HG02610 (cell line): ENCODE measurements at regions not wholly inside any gene's neighbourhood (a gene's known extent, or its start where the extent isn't known, plus 50 kb on each side); places are given as distances from the start of the nearest gene placed in this dataset.

Experiments
- ATAC-seq: cut with Tn5 transposase; IDR thresholded peaks from one replicate; pipeline ENCODE4 v1.9.1; 2021; ENCODE audit warnings: mild to moderate bottlenecking, moderate library complexity; ENCODE audit not compliant: unreplicated experiment

DNA sequence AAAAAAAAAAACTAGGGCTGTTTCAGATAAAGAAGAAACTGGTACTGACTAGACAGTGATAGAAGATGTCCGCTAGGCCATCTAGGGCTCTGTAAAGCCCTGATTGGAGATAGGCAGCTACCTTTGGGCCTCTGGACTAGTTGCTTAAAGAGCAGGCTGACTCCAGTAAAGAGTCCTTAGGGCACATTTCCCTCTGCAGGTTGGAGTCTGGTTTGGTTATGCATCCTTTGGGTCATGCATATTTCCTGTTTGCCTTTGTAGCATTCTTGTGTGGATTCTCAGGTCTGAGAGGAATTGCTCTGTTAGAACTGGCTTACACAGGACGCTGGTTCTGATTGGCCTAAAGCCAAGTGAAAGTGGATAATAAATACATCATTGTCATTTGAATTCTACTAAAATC, 165.5 kb upstream of the LRRN1 start:
- no peak for ATAC-seq

DNA sequence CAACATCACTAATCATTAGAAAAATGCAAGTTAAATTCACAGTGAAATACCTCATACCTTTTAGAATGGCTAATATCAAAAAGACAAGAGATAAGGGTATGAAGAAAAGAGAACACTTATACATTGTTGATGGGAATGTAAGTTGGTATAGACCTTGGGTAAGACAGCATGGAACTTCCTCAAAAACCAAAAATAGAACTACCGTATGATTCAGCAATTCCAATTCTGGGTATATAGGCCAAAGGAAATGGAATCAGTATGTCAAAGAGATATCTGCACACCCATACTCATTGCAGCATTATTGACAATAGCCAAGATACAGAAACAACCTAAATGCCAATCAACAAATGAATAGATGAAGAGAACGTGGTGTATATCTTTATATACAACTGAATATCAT, 166.8 kb upstream of the LRRN1 start:
- no peak for ATAC-seq

DNA sequence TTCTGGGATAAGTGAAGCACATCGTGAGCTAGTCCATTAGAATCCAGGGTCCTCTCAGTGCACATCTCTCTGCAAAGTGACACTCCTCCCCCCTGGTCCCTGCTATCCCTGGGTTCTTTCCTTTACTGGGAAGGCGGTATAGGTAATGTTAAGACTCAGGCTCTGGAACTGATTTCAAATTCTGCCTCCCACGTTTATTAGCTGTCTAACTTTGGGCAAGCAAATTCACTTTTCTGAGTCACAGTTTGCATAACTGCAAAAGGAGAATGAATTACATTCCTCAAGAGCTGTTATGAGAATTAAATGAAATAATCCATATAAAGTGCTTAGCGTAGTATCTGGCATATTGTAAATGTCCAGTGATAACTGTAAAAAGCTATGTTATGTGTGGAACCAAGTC, 168.1 kb upstream of the LRRN1 start:
- no peak for ATAC-seq

DNA sequence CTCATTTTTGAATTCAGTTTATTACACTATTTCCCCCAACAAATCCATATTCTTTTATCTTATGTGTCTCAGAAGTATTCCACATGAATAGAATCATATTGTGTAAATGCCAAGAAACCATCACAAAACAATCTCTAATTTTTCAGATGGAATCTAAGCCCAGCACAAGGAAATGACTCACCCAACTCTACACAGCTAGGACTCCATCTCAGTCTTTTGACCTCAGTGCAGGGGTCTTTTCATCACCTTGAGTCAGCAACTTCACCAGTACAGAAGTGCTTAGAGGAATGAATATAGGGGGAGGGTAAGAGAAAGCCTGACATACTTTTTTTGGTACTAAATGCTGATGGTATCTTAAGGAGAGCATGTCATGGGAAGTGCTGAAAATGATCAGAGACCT, 169.3 kb upstream of the LRRN1 start:
- no peak for ATAC-seq

DNA sequence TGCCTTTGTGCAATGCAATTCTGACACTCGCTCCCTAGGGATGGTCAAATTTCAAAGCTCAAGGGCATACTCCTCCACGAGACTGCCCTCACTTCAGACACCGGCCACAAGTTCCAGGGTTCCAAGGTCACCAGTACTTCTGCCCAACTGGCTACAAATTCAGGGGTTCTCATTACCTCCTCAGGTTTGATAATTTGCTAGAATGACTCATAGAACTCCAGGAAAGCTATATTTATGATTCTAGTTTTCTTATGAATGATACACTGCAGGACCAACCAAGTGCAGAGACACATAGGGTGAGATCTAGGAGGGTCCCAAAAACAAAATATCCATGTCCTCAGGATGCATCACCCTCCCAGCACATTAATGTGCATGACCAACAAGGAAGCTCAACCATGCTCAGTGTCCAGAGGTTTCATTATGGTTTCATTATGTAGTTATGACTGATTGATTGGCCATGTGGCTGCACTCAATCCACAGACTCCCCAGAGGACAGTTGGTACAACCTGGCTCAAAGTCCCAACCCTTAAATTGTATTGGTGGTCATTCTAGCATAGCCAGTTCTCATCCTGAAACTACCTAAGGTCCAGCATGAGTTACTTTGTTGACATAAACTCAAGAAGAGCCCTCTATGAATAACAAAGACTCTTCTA, 170.4 kb upstream of the LRRN1 start:
- ATAC-seq: peak; percentile 67

DNA sequence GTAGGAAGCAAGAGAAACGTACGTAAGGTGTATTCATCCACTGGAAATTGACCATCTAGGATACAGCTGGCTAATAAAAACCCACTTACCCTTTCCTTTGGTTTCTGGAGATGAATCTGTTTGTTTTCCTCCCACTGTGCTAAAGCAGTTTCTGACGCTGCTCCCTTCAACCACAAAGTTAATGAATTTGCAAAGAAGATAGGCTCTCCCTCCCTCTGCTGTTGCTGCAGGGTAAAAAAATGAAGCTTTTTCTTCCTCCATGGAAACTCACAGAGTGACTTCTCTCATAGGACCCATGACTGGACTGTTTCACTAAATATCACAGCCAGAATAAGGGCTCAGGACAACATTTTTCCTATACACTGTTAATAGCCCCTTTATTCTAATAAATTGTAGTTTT, 172.1 kb upstream of the LRRN1 start:
- ATAC-seq: no peak

DNA sequence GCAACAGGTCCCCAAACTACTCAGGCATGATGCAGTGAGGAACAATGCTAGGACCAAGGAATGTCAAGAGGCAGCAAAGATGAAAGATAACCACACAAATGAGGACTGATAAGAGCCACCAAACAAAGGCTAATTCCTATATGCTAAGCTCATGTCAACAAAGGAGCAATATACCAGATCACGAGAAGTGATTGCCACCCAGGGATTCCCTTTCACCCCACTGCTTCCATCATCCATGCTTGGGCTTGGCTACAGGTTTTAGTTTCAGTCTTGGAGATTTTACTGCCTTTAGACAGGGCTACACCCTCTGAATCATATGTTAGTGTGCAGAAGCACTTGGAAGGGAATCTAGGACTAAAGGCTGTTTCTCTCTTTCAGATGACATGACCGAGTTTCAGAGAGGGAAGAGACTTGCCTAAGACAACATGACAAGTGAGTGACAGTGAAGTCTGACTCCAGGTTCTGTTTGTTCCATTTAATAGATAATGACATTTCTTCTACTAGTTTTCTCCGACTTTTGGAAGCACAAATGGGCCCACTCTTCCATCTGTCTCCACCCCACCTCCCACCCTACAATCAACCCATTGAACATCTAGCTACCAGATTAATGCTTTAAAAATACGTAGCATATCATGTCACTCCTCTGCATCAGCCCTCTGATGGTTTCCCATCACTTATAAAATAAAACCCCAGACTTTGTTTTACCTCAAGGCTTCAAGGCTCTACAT, 173.5 kb upstream of the LRRN1 start:
- no peak for ATAC-seq

DNA sequence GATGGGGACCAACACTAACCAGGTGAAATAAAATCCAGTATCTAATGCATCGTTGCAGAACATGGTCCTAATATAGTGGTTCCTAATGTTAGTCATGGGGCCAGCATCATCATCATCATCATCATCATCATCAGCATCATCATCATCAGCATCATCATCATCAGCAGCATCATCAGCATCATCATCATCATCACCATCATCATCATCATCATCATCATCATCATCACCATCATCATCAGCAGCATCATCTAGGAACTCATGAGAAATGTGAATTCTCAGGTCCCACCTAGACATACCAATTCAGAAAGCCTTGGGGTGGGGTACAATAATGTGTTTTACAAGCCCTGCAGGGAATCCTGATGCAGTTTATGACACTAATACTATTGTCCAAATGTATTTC, 179.4 kb upstream of the LRRN1 start:
- ATAC-seq: no peak

DNA sequence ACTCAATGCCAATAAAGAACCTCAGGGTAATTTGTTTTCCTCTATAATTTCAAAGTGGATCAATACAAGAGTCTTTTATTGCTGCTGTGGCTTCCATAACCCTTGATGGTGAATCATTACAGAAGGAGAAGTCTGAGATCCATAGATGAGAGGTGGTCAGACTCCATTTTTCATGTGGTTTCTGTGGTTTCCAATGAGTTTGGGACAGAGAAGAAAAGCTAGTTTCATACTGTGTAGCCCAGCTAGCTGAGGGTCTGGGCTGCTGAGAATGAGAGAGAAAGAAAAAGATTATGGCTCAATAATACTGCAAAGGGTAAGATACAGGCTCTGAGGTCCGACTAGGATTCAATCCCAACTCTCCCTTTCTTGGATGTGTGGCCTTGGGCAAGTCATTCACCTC, 180.6 kb upstream of the LRRN1 start:
- ATAC-seq: no peak

DNA sequence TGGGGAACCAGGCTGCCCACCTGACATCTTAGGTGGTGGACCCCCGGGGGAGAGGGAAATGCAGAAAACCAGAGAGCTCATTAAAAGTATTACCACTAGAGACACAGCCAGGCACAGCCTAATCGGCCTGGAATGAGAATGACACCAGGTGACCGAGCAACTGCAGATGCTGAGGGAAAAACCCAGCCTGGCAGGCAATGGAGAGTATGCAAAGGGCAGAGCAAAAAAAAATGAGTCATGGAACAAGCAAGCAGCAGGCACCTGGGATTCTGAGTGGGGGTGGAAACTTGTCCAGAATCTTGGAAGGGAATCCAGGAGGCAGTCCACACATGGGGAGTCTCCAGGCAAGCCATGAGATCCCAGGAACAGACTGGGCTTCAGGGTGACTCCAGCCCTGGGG, 183.7 kb upstream of the LRRN1 start:
- no peak for ATAC-seq

DNA sequence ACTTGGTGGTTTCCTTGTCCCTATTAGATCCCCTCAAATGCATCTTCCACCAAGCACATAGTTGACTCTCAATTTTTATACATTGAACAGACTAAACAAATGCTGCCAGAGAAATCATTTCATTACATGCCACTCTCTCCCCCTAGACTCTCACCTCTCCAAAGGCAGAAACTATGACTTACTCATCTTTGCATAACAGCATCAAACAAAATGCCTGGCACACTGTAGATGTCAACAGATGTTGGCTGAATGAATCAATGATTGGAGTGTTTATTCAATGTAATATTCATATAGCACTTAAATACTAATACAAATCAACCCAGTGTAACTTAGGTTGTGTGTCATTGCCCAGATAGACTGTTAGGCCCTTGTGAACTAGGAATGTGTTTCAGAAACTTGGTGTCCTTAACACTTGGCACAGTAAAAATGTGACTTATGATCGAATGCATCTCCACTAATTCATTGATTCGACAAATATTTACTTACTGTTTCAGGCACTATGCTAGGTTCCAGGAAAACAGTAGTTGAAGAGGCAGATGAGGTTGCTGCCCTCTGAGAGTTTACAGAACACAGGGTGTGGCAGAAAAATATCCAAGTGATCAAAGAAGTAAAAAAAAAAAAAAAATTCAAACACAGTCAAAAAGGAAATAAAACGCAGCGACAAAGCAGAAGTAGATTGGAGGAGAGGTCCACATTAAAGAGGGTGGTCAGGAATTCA, 188.5 kb upstream of the LRRN1 start:
- ATAC-seq: no peak

DNA sequence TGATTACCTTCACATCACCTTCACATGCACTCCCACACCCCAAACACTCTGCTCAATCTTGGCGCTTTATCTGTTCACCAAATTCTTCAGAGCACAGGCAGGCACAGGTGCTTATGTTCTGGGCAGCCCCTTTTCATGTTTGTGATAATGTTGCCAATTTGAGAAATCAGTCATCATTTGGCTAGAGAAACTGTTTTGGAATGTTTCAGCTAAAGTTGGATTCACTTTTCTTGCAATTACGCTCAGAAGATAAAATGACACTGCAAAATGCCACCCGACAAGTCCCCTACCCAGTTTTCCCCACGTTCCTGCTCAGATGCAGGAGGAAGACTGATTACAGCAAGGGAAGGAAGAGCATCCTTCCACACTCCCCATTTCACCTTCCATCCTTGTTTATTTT, 192.9 kb upstream of the LRRN1 start:
- no peak for ATAC-seq

DNA sequence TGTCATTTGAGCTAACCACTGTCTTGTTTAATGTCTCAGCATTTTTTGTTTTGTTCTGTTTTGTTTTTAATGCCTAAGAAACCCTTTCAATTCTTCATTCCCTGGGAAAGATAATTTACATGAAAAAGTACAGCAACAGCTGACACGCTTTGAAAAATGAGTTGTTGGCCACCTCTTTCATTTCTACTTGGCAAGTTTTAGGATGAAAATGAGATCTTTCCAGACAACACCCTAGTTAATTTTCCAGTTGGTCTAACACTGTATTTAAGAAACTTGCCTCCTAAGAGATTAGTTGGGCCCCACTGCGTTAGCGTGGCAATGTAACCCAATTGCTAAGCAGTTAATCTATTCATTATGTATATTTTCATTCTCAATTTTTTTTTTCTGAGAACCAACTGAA, 194.0 kb upstream of the LRRN1 start:
- ATAC-seq: no peak

DNA sequence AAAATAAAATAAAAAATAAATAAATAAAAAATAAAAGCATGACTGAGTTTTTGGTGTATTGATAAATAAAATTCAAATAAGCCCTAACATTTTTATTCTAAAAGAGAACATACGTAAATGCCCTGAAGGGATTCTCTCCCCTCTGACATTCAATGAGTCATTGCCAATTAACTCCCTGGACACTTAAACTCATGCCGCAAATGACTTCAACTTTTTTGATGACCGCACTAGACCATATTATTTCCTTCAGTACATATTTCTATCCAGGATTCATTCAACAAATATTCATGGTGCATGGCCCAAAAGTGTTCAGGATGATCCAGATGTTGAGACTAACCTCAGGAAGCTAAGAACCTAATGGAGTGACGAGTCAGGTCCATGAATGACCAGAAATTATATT, 195.9 kb upstream of the LRRN1 start:
- ATAC-seq: no peak

DNA sequence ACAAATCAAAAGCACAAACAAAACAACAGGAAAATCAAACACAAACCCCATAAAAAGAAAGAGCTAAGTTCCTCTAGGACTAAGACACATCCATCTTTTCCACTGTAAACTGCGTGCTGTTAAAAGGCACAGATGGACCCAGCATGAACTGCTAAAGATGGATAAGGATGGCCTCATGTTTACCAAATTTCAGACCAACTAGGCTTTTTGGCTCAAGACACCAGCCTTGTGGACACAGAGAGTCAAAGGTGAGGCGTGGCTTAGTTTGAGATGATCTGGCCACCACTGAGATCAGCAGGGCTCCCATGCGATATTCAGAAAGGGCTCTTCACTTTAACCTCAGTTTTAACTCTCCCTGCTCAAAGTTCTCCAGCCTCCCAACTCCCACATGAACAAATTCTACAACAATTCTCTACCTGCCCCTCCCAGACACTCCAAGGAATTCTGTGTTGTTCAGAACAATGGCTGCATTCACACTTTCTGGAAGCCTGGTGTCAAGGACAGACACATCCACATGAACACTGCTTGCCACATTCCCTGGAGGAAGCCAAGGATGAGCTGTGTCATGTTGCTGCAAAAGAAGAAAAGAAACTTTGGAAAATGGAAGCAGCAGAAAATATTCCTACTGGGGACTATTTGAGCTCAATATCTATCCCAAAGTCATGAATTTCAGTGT, 198.4 kb upstream of the LRRN1 start:
- no peak for ATAC-seq

DNA sequence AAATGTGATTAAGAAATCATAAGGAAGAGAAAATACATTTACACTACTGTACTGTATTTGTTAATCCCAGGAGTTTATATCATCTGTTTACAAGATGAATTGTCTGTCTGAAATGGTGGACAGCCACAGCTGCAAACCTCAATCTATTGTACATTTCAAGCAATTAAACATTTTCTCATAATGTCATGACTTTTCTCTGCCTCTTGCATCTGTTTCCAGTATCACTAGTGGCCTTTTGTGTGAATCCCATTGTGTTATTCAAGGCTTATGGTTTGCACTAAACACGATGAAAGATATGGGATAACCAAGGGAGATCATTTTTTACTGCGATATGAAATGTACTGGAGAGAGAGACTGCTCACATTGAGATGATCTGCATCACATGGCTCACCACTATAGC, 200.2 kb upstream of the LRRN1 start:
- no peak for ATAC-seq

DNA sequence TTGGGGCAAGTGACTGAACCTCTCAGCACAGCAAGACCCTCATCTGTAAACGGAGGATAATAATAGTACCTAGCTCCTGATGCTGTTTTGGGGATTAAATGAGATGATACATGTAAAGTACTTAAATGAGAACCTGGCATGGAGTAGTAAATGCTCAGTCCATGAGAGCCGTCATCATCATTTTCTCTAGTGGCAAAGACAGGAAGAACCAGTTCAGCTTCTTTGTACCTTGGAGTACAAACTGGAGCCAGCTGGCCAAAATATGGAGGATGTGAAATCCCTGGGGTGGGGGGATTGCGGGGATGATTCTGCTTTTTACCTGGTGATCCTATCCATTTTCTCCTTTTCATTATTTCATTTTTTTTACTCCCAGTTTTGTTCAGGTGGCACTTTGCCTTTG, 204.2 kb upstream of the LRRN1 start:
- ATAC-seq: no peak

DNA sequence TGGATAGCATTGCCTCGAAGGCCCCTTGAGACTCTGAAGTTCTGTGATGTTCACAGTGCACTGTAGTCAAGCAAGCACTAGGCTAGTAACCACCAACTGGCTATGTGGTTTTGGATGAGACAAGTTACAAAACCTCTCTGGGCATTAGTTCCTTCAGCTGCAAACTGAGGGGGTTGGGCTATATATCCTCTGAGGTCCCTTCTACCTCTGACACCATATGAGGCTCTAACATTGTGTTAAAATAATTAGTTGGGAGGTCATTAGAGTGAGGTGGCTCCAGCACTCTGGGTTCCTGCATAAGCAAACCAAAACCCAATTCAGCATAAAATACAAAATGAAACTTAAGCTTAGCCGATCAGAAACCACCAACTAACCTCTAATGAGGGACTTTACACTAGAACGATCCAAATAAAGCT, 209.5 kb upstream of the LRRN1 start:
- peak; percentile 91 for ATAC-seq

DNA sequence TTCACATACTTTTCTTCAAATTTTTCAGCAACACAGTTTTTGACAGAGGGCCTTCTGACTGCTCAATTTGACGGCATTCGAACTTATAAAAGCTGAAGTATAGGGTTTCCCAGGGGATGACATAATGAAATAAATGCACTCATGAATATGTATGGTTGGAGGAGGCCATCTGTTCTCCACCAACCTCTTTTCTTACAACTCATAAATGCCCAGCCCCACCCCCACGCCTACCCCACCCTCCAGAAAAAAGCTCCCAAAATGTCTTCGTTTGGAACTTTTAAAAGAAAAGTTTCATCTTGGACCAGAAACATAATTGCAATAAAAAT, 211.6 kb upstream of the LRRN1 start:
- ATAC-seq: no peak

DNA sequence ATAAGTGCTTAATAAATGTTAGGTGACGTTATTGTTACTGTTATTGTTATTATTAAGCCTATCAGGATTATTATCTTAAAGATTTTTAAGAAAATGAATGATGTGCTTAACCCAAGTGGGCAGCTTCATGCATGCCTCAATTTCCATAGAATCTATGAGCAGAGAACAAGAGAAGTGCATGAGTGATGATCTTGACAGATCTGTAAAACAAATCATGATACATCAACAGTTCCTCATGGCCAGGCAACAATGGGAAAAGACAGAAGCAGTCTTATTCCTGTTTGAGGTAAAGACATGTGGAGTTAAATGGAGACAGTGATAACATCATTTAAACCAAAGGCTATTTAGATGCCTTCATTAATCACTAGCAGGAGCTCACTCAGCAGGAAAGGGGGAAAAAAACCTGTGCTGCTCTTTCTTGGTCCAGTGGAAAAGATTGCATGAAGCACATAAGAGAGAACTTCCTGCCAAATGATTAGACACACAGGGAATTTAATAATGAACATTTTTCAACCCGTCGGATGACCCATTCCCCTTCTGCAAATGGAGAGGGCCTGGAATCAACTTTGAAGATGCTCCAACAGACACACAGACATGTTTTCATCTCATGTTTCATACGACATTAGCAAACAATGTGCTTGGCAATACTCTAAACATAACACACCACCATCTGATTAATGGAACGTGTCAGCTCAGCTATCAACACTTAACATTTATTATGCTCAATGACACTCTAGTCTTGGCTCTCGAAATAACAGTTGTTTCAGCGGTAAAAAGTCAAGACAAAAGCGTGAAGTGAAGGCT, 212.2 kb upstream of the LRRN1 start:
- ATAC-seq: no peak

DNA sequence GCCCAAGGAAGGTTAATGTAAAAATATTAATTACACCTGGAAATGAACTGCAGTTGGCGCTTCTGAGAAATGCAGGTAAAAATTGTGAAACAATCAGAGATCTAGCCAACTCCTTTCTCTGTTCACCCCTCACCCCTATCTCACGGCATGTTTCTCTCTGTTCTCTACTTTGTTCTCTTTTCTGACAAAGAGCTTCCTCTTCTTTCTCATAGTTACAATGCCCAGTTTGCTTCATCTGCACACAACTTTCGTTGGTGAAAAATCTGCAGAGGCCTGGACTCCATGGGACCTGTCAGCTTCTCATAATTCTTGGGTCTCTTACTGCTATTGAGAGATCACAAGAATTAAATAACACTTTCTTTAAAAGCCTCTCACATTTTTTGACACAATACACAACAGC, 212.9 kb upstream of the LRRN1 start:
- ATAC-seq: no peak
